ENCODE measurements at regions not wholly inside any gene's neighbourhood (a gene's known extent, or its start where the extent isn't known, plus 50 kb on each side); places are given as distances from the start of the nearest gene placed in this dataset.
"Not testable (repeated sequence)": the region's sequence is repeated elsewhere in the genome, so short reads cannot be mapped to it uniquely, and the experiment has no call there.

DNA sequence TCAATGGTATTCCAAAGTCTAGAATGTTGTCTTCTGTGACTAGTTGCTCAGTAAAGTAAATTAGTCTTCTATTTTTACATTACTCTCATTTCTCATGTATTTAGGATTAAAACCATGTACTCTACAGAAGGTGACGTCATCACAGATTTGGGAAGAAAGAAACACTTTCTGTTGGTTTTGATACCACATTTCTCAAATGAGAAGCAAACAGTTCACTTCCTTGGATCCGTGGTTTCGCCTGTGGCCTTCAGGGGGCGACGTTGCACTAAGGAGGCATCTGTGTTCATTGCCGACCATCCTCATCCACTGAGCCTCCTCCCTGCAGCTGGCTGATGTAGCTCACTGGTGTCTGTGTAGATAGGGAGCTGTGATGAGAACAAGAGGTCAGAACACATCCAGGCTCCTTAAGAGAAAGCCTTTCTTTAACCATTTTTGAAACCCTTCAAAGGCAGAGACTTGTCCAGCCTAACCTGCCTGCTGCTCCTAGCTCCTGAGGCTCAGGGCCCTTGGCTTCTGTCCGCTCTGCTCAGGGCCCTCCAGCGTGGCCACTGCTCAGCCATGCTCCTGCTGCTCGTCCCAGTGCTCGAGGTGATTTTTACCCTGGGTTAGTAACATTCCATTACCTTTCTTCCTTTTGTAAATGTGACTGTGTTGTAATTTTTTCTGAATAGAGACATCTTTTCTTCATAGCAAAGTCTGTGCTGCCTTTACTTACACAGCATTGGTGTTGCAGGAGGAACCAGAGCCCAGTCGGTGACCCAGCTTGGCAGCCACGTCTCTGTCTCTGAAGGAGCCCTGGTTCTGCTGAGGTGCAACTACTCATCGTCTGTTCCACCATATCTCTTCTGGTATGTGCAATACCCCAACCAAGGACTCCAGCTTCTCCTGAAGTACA, 220.6 kb upstream of the OR4E1 start:
- DNase-seq: no peak

DNA sequence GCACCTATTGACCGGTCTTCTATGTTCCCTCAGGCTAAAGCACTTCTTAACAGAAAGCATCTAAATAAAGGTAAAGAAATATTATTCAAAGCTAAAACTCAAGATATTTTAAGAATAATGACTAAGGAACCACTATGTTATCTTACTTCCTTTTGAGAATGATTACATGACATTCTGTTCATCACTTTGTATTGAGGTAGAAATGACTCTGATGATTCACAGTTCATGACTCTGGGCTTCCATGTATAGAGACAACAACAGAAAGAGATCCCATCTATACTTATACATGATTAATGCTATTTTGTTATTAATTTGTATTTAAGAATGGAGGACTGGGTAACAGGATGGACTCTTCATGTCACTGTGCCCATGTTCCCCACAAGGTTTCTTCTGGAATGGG, 218.3 kb upstream of the OR4E1 start:
- no peak for DNase-seq

DNA sequence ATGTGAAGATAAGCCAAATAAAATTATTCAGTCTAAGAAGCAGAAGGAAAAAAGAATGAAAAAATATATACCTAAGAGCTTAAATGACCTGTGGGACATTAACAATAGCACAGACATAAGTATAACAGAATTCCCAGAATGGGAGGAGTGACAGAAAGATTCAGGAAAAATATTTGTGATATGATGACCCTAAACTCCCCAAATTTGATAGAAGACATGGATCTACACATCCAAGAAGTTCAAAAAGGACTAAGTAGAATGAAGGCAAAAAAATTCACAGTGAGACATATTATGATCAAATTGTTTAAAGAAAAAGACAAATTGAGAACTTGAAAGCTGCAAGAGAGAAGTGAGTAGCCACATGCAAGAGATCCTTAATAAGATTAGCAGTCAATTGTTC, 211.4 kb upstream of the OR4E1 start:
- no peak for DNase-seq

GRCh38 chr14:21882226-21882625, 208.6 kb upstream of the OR4E1 start:
- no peak for DNase-seq

- no peak for DNase-seq
Observed at GRCh38 chr14:21880918-21881317, 207.3 kb upstream of the OR4E1 start.

GRCh38 chr14:21875791-21876190, 202.2 kb upstream of the OR4E1 start:
- no peak for DNase-seq

GRCh38 chr14:21874946-21875345, 201.3 kb upstream of the OR4E1 start:
- DNase-seq: no peak

DNA sequence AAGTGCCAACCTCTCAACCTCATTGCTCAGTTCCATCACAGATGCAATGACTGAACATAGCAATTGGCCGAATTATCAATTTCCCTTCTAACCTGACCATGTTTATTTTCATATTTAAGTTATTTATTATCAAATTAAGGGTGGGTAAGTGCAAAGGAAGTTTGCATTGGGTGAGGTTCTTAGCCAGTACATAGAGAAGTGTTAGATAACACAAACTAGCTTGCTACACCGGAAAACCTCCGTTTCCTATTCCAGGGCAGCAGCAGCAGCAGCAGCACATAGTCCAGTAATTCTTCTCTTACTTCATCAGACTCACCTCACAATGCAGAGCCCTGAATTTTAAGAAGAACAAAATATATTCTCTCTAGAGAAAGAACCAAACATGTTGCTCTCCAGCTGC, 200.5 kb upstream of the OR4E1 start:
- no peak for DNase-seq

DNA sequence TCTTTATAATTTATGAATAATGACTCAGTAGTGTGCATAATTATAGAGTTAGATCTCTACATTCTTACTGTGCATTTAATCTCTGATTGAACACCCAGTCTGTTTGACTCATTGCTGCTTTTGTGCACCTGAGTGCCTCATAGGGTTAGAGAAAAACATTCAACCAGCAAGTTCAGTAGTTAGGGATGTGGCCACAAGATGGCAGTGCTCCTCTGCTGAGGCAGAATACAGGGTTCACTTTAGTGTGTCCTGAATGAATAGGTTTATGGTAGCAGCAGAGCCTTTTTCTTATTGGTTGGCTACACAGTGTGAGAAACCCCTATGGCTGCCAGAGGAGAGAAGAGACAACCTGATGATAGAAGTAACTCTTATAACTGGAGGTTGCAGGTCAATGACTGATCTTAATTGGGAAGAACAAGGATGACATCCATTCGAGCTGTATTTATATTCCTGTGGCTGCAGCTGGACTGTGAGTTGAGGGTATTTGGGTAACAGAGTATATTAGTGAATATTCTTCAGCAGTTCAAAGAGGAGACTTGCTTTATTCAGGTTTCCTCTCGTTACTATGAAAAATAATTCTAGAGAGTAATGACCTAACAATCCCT, 194.9 kb upstream of the OR4E1 start:
- DNase-seq: peak; percentile 23

DNA sequence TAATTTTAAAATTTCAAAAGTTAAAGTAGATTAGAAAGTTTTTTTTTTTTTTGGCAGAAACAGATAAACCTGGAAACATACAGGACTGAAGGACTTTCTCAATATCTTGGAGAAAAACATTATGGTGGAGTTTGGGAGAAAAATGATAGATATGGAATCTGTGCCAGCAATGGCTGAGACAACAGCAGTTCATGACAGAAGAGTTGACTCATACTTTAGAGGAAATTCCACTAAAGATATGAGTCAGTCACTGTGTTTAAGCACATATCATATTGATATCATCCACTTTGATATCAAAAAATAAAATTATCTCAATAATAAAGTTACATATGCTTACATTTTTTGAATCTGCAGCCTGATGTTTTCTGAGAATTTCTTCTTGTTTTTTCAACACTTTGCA, 193.9 kb upstream of the OR4E1 start:
- no peak for DNase-seq

GRCh38 chr14:21866479-21866878, 192.9 kb upstream of the OR4E1 start:
- DNase-seq: no peak

GRCh38 chr14:21863289-21863688, 189.7 kb upstream of the OR4E1 start:
- no peak for DNase-seq

DNA sequence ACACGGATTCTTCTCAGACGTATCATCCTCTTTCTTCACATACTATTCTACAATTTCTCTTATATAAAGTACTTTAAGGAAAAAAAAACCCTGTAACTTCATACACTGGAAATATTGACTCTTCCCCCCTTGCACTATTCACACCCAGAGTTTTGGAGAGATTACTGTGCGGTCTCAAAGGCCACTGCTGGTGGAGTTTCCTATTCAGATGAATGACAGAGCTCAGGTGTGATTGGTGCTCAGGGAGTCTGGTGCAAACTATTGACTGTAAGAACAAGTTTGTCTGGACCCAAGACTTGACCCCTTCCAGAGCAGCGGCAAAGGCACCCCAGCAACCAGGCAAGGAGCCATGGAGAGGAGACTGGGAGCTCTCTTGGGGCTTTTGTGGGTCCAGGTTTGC, 187.5 kb upstream of the OR4E1 start:
- DNase-seq: no peak

- DNase-seq: no peak
Observed at GRCh38 chr14:21860172-21860571, 186.6 kb upstream of the OR4E1 start.

- DNase-seq: no peak
Observed at GRCh38 chr14:21852775-21853174, 179.2 kb upstream of the OR4E1 start.

GRCh38 chr14:21852061-21852664, 178.5 kb upstream of the OR4E1 start:
- DNase-seq: no peak

DNA sequence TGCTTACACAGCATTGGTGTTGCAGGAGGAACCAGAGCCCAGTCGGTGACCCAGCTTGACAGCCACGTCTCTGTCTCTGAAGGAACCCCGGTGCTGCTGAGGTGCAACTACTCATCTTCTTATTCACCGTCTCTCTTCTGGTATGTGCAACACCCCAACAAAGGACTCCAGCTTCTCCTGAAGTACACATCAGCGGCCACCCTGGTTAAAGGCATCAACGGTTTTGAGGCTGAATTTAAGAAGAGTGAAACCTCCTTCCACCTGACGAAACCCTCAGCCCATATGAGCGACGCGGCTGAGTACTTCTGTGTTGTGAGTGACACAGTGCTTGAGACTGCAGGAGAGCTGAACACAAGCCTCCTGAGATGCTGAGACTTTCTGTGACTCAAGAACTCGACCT, 173.3 kb upstream of the OR4E1 start:
- not testable (repeated sequence) for DNase-seq

DNA sequence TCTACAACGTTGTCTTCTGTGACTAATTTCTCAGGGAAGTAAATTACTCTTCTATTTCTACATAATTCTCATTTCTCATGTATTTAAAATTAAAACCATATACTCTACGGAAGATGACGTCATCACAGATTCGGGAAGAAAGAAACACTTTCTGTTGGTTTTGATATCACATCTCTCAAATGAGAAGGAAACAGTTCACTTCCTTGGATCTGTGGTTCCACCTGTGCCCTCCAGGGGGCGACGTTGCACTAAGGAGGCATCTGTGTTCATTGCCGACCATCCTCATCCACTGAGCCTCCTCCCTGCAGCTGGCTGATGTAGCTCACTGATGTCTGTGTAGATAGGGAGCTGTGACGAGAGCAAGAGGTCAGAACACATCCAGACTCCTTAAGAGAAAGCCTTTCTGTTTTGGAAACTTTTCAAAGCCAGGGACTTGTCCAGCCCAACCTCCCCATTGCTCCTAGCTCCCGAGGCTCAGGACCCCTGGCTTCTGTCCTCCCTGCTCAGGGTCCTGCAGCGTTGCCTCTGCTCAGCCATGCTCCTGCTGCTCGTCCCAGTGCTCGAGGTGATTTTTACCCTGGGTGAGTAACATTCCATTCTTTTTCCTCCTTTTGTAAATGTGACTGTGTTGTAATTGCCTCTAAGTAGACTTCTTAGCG, 172.7 kb upstream of the OR4E1 start:
- DNase-seq: no peak

DNA sequence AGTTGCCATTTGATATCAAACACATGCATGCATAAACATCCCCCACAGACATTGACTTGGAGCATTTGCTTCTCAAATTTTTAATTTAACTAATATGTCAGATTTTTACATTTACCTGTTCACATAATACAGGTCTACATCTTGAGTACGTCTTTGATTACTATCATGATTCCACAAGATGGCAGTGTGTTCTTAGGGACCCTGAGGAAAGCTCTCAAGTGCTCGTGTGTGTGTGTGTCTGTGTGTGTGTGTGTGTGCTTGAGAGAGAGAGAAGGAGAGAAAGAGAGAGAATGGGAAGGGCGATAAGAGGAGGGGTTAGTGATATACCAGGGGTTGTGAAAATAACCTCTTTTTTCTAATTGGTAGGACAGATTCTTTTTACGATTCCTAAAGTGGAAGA, 167.1 kb upstream of the OR4E1 start:
- no peak for DNase-seq

GRCh38 chr14:21833836-21834235, 160.2 kb upstream of the OR4E1 start:
- DNase-seq: no peak

DNA sequence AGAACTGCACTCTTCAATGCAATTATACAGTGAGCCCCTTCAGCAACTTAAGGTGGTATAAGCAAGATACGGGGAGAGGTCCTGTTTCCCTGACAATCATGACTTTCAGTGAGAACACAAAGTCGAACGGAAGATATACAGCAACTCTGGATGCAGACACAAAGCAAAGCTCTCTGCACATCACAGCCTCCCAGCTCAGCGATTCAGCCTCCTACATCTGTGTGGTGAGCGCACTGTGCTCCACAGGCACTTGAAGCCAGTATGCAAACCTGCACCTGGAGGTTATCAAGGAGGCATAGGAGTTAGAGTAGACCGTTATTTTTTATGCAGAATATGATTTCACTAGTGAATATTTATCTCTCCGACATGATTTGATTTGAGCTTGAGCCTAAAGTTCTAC, 152.2 kb upstream of the OR4E1 start:
- no peak for DNase-seq

GRCh38 chr14:21825149-21825743, 151.6 kb upstream of the OR4E1 start:
- no peak for DNase-seq

DNA sequence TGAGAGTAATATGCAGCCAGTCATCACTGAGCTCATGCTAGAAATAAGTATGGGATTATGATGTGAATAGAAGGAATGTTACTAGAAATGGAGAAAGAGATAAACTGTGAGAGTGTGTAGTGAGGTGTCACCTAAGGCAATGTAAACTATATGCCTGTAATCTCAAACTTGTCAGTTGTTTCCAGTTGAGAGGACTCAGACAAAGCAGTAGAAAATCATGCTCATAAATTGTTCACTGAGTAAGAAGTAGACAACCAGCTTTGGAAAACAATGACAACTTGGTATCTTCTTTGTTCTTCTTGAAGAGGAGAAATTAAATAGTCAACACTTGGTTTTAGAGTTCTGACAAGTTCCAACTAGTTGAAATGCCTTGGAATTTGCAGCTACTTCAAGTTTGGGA, 148.5 kb upstream of the OR4E1 start:
- no peak for DNase-seq
